H1 (cell line): ENCODE measurements at regions not wholly inside any gene's neighbourhood (a gene's known extent, or its start where the extent isn't known, plus 50 kb on each side); places are given as distances from the start of the nearest gene placed in this dataset.

Source experiments
- CTCF ChIA-PET: fragments of 300-600 bp; sonication (Branson Sonifier 250); formaldehyde crosslinking; loops from one replicate; lab custom pipeline; 2021; ENCODE audit not compliant: partially characterized antibody; lab: Charles Lee
- POLR2A ChIA-PET: fragments of 300-600 bp; sonication (Branson Sonifier 250); formaldehyde crosslinking; loops from one replicate; lab custom pipeline; 2021; ENCODE audit warnings: inconsistent platforms; ENCODE audit not compliant: partially characterized antibody; lab: Charles Lee
- DNase-seq, 2 experiments: peaks; one replicate each; pipeline versions ENCODE4 v3.0.0 to v3.0.0-alpha.2; 2010 to 2022; ENCODE audit warnings: low spot score in 2 of 2, low read depth in 1 of 2, mixed read lengths in 1 of 2
- FAIRE-seq: peaks from 2 replicates; lab custom pipeline; 2011; peaks lifted over from hg19 to GRCh38; lab: Jason Lieb, UNC
- H2AFZ ChIP-seq: 2 replicates; pipeline ENCODE4 v1.8.1; 2012; ENCODE audit warnings: low read length, inconsistent platforms
- H2AK5ac ChIP-seq: 2 replicates; pipeline ENCODE4 v1.6.1; 2013; ENCODE audit warnings: low read depth, low read length
- H2BK120ac ChIP-seq: replicated peaks from 2 replicates; pipeline ENCODE3; 2013; ENCODE audit warnings: low read depth, low read length, inconsistent platforms
- H2BK12ac ChIP-seq: 2 replicates; pipeline ENCODE4 v1.6.1; 2013; ENCODE audit warnings: low read depth, low read length
- H2BK15ac ChIP-seq: 2 replicates; pipeline ENCODE4 v1.6.1; 2013; ENCODE audit warnings: low read length
- H2BK20ac ChIP-seq: 2 replicates; pipeline ENCODE4 v1.6.1; 2013; ENCODE audit warnings: low read length
- H2BK5ac ChIP-seq: 2 replicates; pipeline ENCODE4 v1.6.1; 2013; ENCODE audit warnings: low read depth, low read length
- H3K14ac ChIP-seq: 2 replicates; pipeline ENCODE4 v1.6.1; 2013; ENCODE audit warnings: inconsistent platforms; ENCODE audit not compliant: insufficient read length
- H3K18ac ChIP-seq: 2 replicates; pipeline ENCODE4 v1.6.1; 2013; ENCODE audit warnings: low read length; ENCODE audit errors: extremely low read depth
- H3K23ac ChIP-seq: 2 replicates; pipeline ENCODE4 v1.6.1; 2013; ENCODE audit warnings: inconsistent platforms; ENCODE audit not compliant: insufficient read length
- H3K23me2 ChIP-seq: 2 replicates; pipeline ENCODE4 v1.6.1; 2013; ENCODE audit warnings: low read depth, low read length
- H3K27ac ChIP-seq: 2 replicates; pipeline ENCODE4 v1.6.1; 2011; ENCODE audit warnings: low read depth, low read length, inconsistent platforms
- H3K27me3 ChIP-seq, 4 experiments: replicated peaks in 1 of 4; 1 replicate in 1 of 4; 2 replicates in 3 of 4; pipeline versions ENCODE4 v1.6.1 to v1.8.1; 2011 to 2013; ENCODE audit warnings: low read length in 3 of 4, mild to moderate bottlenecking in 3 of 4, inconsistent platforms in 2 of 4, mixed read lengths in 2 of 4, moderate library complexity in 1 of 4; ENCODE audit not compliant: control insufficient read depth in 3 of 4, insufficient read depth in 3 of 4; ENCODE audit errors: extremely low read depth in 1 of 4
- H3K36me3 ChIP-seq, 4 experiments: 2 replicates each; pipeline versions ENCODE4 v1.6.1 to v1.8.1; 2011 to 2013; ENCODE audit warnings: mild to moderate bottlenecking in 4 of 4, low read length in 3 of 4, moderate library complexity in 2 of 4, control low read depth in 1 of 4, inconsistent platforms in 1 of 4; ENCODE audit not compliant: insufficient read depth in 4 of 4, control insufficient read depth in 2 of 4
- H3K4ac ChIP-seq: replicated peaks from 2 replicates; pipeline ENCODE3; 2013; ENCODE audit warnings: low read length, low read depth, mixed read lengths, inconsistent platforms; ENCODE audit not compliant: insufficient read length
- H3K4me1 ChIP-seq, 4 experiments: replicated peaks in 1 of 4; 1 replicate in 1 of 4; 2 replicates in 3 of 4; pipeline versions ENCODE4 v1.6.1 to v1.8.1; 2011 to 2013; ENCODE audit warnings: low read length in 3 of 4, inconsistent platforms in 2 of 4, mixed read lengths in 1 of 4; ENCODE audit not compliant: insufficient read depth in 4 of 4, control insufficient read depth in 3 of 4
- H3K4me2 ChIP-seq, 2 experiments: 2 replicates each; pipeline versions ENCODE4 v1.6.1 to v1.8.1; 2011 to 2013; ENCODE audit warnings: low read depth in 2 of 2, low read length in 2 of 2, control low read depth in 1 of 2, inconsistent platforms in 1 of 2, mild to moderate bottlenecking in 1 of 2; ENCODE audit not compliant: insufficient read depth in 1 of 2
- H3K4me3 ChIP-seq, 4 experiments: fragments of 200-600, 300-600 bp in 1 of 4; sonication (generic), shearing (Covaris generic), sonication (Bioruptor Twin) in 1 of 4; 2 replicates each; pipeline versions ENCODE4 v1.5.1 to v1.8.1; 2011 to 2016; ENCODE audit warnings: low read length in 4 of 4, low read depth in 3 of 4, control low read depth in 2 of 4, inconsistent platforms in 2 of 4, mild to moderate bottlenecking in 2 of 4, mixed read lengths in 1 of 4, moderate library complexity in 1 of 4; ENCODE audit not compliant: insufficient read depth in 2 of 4; ENCODE audit errors: extremely low read depth in 1 of 4
- H3K56ac ChIP-seq: replicated peaks from 2 replicates; pipeline ENCODE3; 2013; ENCODE audit warnings: low read depth, mild to moderate bottlenecking, mixed read lengths, low read length, inconsistent platforms; ENCODE audit not compliant: insufficient read length
- H3K79me1 ChIP-seq: 2 replicates; pipeline ENCODE4 v1.6.1; 2013; ENCODE audit warnings: low read depth, low read length, control low read depth
- H3K79me2 ChIP-seq, 2 experiments: 2 replicates each; pipeline versions ENCODE4 v1.6.1 to v1.8.1; 2012 to 2013; ENCODE audit warnings: low read length in 2 of 2, mild to moderate bottlenecking in 2 of 2, inconsistent platforms in 1 of 2; ENCODE audit not compliant: insufficient read depth in 2 of 2, control insufficient read depth in 1 of 2
- H3K9ac ChIP-seq, 4 experiments: replicated peaks in 1 of 4; 1 replicate in 1 of 4; 2 replicates in 3 of 4; pipeline versions ENCODE4 v1.6.1 to v1.8.1; 2011 to 2013; ENCODE audit warnings: low read depth in 3 of 4, low read length in 3 of 4, control low read depth in 2 of 4, mild to moderate bottlenecking in 2 of 4, moderate library complexity in 2 of 4, inconsistent platforms in 1 of 4; ENCODE audit errors: extremely low read depth in 1 of 4
- H3K9me3 ChIP-seq, 2 experiments: 2 replicates each; pipeline versions ENCODE4 v1.6.1 to v1.8.1; 2012 to 2013; ENCODE audit warnings: mild to moderate bottlenecking in 2 of 2, moderate library complexity in 2 of 2, control low read depth in 1 of 2, inconsistent platforms in 1 of 2, low read depth in 1 of 2, low read length in 1 of 2, mixed read lengths in 1 of 2; ENCODE audit not compliant: insufficient read depth in 2 of 2
- H4K20me1 ChIP-seq, 2 experiments: replicated peaks in 1 of 2; 2 replicates each; pipeline versions ENCODE3 to v1.8.1; 2011 to 2013; ENCODE audit warnings: inconsistent platforms in 2 of 2, low read length in 2 of 2, mild to moderate bottlenecking in 1 of 2; ENCODE audit not compliant: insufficient read depth in 2 of 2, control insufficient read depth in 1 of 2
- H4K5ac ChIP-seq: 2 replicates; pipeline ENCODE4 v1.6.1; 2013; ENCODE audit warnings: low read length, low read depth, mixed read lengths, inconsistent platforms; ENCODE audit not compliant: insufficient read length
- H4K8ac ChIP-seq: 2 replicates; pipeline ENCODE4 v1.8.0; 2013; ENCODE audit warnings: mild to moderate bottlenecking, moderate library complexity, low read length, inconsistent platforms; ENCODE audit not compliant: insufficient read depth; ENCODE audit errors: extremely low read depth
- H4K91ac ChIP-seq: replicated peaks from 2 replicates; pipeline ENCODE3; 2013; ENCODE audit warnings: low read length, mixed read lengths, inconsistent platforms; ENCODE audit not compliant: insufficient read length
- ASH2L ChIP-seq: fragments of 200-600, 300-600 bp; sonication (generic); IDR thresholded peaks from one replicate; pipeline ENCODE4 v1.7.1; 2017; ENCODE audit warnings: low read length
- ATF3 ChIP-seq: IDR thresholded peaks from 2 replicates; pipeline ENCODE4 v1.6.1; 2011; ENCODE audit warnings: low read depth, mild to moderate bottlenecking, low read length; ENCODE audit not compliant: insufficient read depth
- BCL11A ChIP-seq, 2 experiments: IDR thresholded peaks; one replicate each; pipeline ENCODE4 v1.6.1; 2011; ENCODE audit warnings: low read depth in 2 of 2, low read length in 2 of 2, mild to moderate bottlenecking in 2 of 2
- CHD1 ChIP-seq: IDR thresholded peaks from 2 replicates; pipeline ENCODE4 v1.6.1; 2012; ENCODE audit warnings: low read depth, low read length, improper control_type of control experiment
- CTBP2 ChIP-seq: IDR thresholded peaks from 2 replicates; pipeline ENCODE4 v1.7.0; 2011; ENCODE audit warnings: borderline replicate concordance, mild to moderate bottlenecking, moderate library complexity, mixed read lengths, low read length; ENCODE audit not compliant: insufficient read depth, insufficient read length
- EGR1 ChIP-seq: IDR thresholded peaks from 2 replicates; pipeline ENCODE4 v1.6.1; 2011; ENCODE audit warnings: low read depth, low read length, borderline replicate concordance
- GTF2F1 ChIP-seq: IDR thresholded peaks from 2 replicates; pipeline ENCODE4 v1.6.1; 2012; ENCODE audit warnings: low read depth, low read length, improper control_type of control experiment, borderline replicate concordance
- HDAC6 ChIP-seq: IDR thresholded peaks from one replicate; pipeline ENCODE4 v1.7.1; 2012; ENCODE audit warnings: low read depth, mild to moderate bottlenecking, inconsistent platforms, low read length, moderate library complexity
- JUND ChIP-seq: IDR thresholded peaks from 2 replicates; pipeline ENCODE4 v1.6.1; 2011; ENCODE audit warnings: mild to moderate bottlenecking, improper control_type of control experiment, low read length
- RBBP5 ChIP-seq: IDR thresholded peaks from 2 replicates; pipeline ENCODE4 v1.7.1; 2012; ENCODE audit warnings: low read depth, mild to moderate bottlenecking, inconsistent platforms, low read length, moderate library complexity, borderline replicate concordance
- WGBS, 2 experiments: shearing (Covaris generic) in 1 of 2; methylation state at CpG; one replicate each; pipeline versions ENCODE4 v1.1.6 to v1.1.7; 2013 to 2015; ENCODE audit warnings: low lambda C conversion rate in 2 of 2, mixed read lengths in 2 of 2, inconsistent platforms in 1 of 2, low coverage in 1 of 2, missing lambda C conversion rate in 1 of 2; ENCODE audit not compliant: insufficient replicate concordance in 2 of 2, insufficient coverage in 1 of 2, insufficient read length in 1 of 2; ENCODE audit errors: extremely low coverage in 1 of 2, missing lambda C conversion rate in 1 of 2; 5-methylcytosine and 5-hydroxymethylcytosine counted together
- TF ChIP-seq, protein P1 (sequence below), 3 experiments: IDR thresholded peaks; 1 replicate in 2 of 3; 2 replicates in 1 of 3; pipeline versions ENCODE4 v1.5.1 to v1.6.1; 2011; ENCODE audit warnings: low read length in 3 of 3, mild to moderate bottlenecking in 3 of 3, inconsistent platforms in 2 of 3, low read depth in 1 of 3, moderate library complexity in 1 of 3; ENCODE audit not compliant: insufficient read depth in 1 of 3; ENCODE audit errors: control extremely low read depth in 1 of 3

GRCh38 chr18:76232010-76232409, 263.0 kb downstream of the ZNF516 start:
- no peak overlapping the region for H2BK5ac ChIP-seq
- no peak overlapping the region for H3K56ac ChIP-seq
- no peaks in the 10 kb centered on the region; a peak in 1 of 7 replicates for H3K4me1 ChIP-seq
- ChIA-PET CTCF (interaction anchor here (1.2 kb wide), 1 partner anchor 25 kb away, joined by 4 read pairs; no protein-coding TSS in a partner anchor), POLR2A (no interaction called here)
- H2BK15ac ChIP-seq, result no peak overlapping the region
- no peak overlapping the region for H4K8ac ChIP-seq
- H3K36me3 ChIP-seq, result no peaks in the 10 kb centered on the region
- no peak for FAIRE-seq
- H2BK120ac ChIP-seq, result no peak overlapping the region
- H3K79me1 ChIP-seq, result no peaks in the 10 kb centered on the region; the same call in 1 of the 2 replicates
- H4K5ac ChIP-seq, result no peak overlapping the region
- 0 out of 2 replicates have a peak overlapping the region, but pooled peaks have one; percentile 6 for H2AFZ ChIP-seq
- H3K23me2 ChIP-seq, result no peaks in the 10 kb centered on the region
- H3K4ac ChIP-seq, result no peak overlapping the region
- no peaks in the 10 kb centered on the region for H3K9me3 ChIP-seq
- no peak overlapping the region for H4K91ac ChIP-seq
- 100% methylated on average over 1 of the region's 1 CpG; no CpG with 5 or more reads in 1 of the 2 experiments for WGBS, 2 experiments
- H3K4me2 ChIP-seq, result no peak overlapping the region
- no peak overlapping the region for H3K14ac ChIP-seq
- H3K4me3 ChIP-seq, result no peak overlapping the region
- H3K23ac ChIP-seq, result no peak overlapping the region
- no peak overlapping the region for H3K18ac ChIP-seq
- no peaks in the 10 kb centered on the region for H4K20me1 ChIP-seq
- no peak overlapping the region for H2BK20ac ChIP-seq
- no peak overlapping the region for H2AK5ac ChIP-seq
- DNase-seq, result no peak
- H3K27ac ChIP-seq, result no peak overlapping the region
- no peaks in the 10 kb centered on the region for H3K27me3 ChIP-seq
- no peak overlapping the region for H2BK12ac ChIP-seq
- H3K79me2 ChIP-seq, result no peaks in the 10 kb centered on the region
- H3K9ac ChIP-seq, result no peak overlapping the region
- no peak for TF ChIP-seq RBBP5
- no peak for TF ChIP-seq ASH2L
- no peak for TF ChIP-seq GTF2F1
- no peak for TF ChIP-seq CHD1
- no peak for TF ChIP-seq JUND
- TF ChIP-seq BCL11A (IDR thresholded peaks at IDR 0.05; ENCODE audit: low read depth in 2 of 2, low read length in 2 of 2), result no peak
- TF ChIP-seq, protein P1, sequence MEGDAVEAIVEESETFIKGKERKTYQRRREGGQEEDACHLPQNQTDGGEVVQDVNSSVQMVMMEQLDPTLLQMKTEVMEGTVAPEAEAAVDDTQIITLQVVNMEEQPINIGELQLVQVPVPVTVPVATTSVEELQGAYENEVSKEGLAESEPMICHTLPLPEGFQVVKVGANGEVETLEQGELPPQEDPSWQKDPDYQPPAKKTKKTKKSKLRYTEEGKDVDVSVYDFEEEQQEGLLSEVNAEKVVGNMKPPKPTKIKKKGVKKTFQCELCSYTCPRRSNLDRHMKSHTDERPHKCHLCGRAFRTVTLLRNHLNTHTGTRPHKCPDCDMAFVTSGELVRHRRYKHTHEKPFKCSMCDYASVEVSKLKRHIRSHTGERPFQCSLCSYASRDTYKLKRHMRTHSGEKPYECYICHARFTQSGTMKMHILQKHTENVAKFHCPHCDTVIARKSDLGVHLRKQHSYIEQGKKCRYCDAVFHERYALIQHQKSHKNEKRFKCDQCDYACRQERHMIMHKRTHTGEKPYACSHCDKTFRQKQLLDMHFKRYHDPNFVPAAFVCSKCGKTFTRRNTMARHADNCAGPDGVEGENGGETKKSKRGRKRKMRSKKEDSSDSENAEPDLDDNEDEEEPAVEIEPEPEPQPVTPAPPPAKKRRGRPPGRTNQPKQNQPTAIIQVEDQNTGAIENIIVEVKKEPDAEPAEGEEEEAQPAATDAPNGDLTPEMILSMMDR (IDR thresholded peaks at IDR 0.05; ENCODE audit: control extremely low read depth in 1 of 3, insufficient read depth in 1 of 3, low read depth in 1 of 3, low read length in 3 of 3), result no peak
- no peak for TF ChIP-seq HDAC6
- TF ChIP-seq CTBP2, result no peak
- TF ChIP-seq EGR1, result no peak
- no peak for TF ChIP-seq ATF3
